CD4-positive, alpha-beta T cell treated with Interleukin-2 at 100 ng/mL for 4 hours (primary cell): ENCODE measurements at regions not wholly inside any gene's neighbourhood (a gene's known extent, or its start where the extent isn't known, plus 50 kb on each side); places are given as distances from the start of the nearest gene placed in this dataset.
"Not testable (repeated sequence)": the region's sequence is repeated elsewhere in the genome, so short reads cannot be mapped to it uniquely, and the experiment has no call there.

Source experiments
- DNase-seq: peaks from one replicate; pipeline ENCODE4 v3.0.0-alpha.2; 2020; ENCODE audit warnings: low spot score

DNA sequence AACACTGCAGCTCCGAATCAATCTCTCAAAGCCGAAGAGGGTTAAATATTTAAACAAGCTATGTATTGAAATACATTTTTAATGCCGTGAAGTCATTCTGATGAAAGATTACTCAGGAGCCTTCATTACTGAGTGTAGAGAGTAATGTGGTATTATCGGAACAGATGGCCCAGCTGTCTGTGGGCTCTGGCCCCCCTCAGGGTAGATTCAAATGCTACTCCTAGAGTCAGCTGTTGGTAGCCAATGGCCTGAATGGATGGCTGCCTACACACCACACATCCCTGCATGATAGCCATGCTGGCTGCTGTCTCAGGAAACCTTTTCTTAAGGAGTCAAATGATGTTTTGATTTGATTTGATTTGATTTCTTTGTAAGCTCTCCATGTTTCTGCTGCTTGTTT is 732.3 kb upstream of the CELF4 start:
- DNase-seq, result no peak

- no peak for DNase-seq
These were observed 724.6 kb upstream of the CELF4 start for GRCh38 chr18:38290229-38290628.

DNA sequence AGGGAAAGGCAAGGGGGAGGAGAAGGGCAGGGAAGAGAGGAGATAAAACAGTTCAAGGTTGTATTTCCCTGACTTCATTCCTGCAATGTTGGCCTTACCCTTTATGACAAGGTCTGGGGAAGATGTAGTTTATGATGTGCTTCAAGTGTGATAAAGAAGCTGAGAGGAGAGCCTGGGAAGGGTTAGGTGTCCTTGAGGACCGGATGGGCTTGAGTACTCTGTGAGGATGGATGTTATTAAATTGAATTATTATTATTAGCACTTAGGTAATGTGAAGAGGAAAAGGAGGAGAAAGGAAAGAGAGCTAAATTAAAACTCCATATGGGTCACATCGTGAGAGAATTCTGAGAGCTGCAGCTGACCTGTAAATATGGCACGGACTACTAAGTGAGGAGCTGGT is 719.4 kb upstream of the CELF4 start:
- no peak for DNase-seq

- DNase-seq, result no peak
These were observed 697.5 kb upstream of the CELF4 start for GRCh38 chr18:38263066-38263465.

- DNase-seq, result no peak
These were observed 697.1 kb upstream of the CELF4 start for GRCh38 chr18:38262661-38263060.

GRCh38 chr18:38257661-38258060 is 692.1 kb upstream of the CELF4 start:
- no peak for DNase-seq

DNA sequence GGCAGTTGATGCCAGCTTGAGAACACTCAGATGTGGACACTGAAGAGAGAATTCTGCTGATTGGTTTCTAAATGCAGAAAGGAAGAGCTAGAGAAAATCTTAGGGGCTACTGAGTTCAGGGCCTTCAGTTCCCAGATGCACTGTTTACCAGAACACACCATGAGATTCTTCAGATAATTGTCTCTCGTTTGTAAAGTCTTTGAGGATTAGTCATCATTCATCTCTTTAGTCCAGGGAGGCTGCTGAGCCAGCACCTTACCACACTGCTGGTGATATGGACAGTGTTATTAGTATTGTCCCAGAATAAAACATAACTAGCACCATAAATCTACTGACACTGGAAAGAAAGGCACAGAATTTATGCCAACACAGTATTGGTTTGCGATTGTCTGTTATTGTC is 690.8 kb upstream of the CELF4 start:
- no peak for DNase-seq

DNA sequence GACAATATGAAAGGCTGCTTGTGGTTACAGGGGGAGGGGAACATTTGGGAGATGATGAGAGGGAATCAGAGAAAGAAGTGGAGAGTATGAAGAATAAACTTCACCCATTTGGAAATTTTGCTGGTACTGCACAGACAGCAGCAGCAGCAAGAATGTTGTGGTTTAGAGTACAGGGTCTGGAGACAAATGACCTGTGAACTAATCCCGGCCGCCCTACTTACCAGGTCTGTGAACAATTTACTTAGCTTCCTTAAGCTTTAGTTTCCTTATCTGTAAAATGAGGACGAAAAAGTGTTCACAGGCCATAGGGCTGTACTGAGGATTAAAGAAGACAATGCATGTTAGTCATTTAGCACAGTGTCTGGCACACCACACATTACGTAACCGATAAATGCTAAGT is 685.4 kb upstream of the CELF4 start:
- DNase-seq, result no peak

GRCh38 chr18:38244480-38244879 is 678.9 kb upstream of the CELF4 start:
- no peak for DNase-seq

- no peak for DNase-seq
These were observed 677.7 kb upstream of the CELF4 start for GRCh38 chr18:38243291-38243690.

DNA sequence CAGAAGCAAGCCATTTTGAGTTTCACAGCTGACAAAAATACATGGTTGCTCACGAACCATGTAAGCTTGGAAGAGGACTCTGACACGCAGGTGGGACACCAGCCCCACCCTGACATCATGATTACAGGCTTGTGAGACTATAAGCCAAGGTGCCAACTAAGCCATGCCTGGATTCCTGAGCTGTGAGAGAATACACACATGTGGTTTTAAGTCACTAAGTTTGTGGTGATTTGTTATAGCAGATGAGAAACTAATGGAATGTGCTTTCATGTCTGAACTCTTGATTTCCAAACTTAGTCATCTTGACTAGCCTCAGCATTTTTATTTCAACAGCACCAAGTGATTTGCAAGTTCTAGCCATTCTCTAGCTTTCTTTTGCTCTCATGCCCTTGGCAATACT is 676.1 kb upstream of the CELF4 start:
- DNase-seq, result no peak

DNA sequence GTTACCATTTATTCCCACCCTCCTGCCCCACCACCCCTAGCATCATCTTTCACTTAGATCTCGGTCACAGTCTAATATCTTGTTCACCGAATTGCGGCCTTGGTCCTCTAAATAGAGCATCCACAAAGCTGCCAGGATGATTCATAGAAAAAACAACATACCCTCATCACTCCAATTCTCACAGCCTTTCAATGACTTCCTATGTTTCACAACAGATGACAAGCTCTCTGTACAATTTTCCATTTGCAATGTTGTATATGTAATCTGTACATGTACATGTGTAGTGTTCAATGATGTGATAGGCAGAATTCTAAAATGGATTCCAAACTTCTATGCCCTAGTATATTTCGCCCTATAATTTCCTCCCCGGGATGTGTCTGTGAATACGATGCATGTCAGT is 675.6 kb upstream of the CELF4 start:
- DNase-seq, result no peak

- no peak for DNase-seq
These were observed 674.0 kb upstream of the CELF4 start for GRCh38 chr18:38239606-38240005.

GRCh38 chr18:38237796-38238195 is 672.2 kb upstream of the CELF4 start:
- DNase-seq, result no peak

- no peak for DNase-seq
These were observed 656.0 kb upstream of the CELF4 start for GRCh38 chr18:38221476-38222100.

DNA sequence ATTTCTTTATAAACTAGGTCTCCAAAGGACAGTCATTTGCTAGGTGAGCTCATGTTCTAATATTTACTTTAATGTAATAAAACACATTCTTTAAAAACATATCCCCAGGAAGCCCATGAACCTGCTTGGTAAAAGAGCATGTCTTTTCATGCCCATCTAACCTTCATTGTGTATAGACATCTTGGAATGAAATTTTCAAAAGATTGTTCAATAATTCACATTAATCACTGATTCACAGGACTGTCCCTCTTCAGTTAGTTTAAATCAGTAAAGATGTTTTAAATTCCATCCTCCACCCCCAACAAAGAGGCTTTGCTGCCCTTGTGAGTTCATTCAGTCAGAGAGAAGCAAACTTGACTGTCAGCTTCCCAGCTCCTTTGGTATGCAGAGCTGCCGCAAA is 633.4 kb upstream of the CELF4 start:
- no peak for DNase-seq

DNA sequence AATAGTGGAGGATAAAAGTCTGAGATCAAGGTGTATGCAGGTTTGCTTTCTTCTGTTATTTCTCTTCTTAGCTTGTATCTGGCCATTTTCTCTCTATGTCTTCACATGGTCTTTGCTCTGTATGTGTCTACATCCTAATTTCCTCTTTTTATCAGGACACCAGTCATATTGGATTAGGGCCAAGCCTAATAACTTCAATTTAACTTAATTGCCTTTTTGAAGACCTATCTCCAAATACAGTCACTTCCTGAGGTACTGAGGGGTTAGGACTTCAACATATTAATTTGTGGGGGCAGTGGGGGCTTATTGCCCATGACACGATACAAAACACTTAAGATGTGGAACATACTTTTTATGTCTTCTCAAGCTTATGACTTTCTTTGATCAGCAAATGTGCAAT is 632.9 kb upstream of the CELF4 start:
- no peak for DNase-seq

DNA sequence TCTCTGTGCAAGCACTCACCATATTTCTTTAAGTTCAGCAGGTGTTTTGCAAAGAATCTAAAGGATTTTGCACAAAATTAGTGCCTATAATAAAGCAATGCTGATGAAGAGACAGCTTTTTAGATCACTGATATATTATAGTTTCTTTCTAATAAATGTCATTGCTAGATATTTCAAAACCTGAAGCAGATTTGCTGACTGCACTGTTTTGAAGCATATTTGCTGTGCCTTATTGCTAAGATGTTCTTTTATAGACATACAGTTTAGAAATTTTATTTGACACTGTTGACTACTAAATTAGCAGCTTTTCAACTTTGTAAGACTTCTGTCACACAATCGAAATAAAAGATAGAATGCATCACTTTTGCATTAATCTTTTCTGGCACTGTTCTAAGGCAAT is 620.9 kb upstream of the CELF4 start:
- DNase-seq, result no peak

DNA sequence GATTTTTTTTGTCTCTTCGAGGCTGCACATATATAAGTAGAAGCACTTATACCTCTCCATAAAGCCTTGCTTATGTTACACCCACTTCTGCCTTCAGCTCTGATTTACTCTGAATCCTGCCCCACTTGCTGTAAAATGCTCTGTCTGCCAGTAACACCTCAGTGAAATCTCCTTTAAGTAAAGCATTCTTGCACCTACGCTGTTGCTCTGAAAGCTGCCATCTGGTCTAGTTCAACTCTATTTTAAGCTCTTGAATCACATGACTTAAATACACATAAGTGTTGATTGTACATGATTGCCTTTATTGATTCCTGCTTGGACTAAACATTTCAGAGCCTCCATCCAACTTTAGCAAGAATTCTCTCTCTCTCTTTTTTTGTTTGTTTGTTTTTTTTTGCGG is 609.0 kb upstream of the CELF4 start:
- no peak for DNase-seq

- DNase-seq, result no peak
These were observed 608.6 kb upstream of the CELF4 start for GRCh38 chr18:38174173-38174572.

GRCh38 chr18:38170845-38171244 is 605.2 kb upstream of the CELF4 start:
- DNase-seq, result no peak

DNA sequence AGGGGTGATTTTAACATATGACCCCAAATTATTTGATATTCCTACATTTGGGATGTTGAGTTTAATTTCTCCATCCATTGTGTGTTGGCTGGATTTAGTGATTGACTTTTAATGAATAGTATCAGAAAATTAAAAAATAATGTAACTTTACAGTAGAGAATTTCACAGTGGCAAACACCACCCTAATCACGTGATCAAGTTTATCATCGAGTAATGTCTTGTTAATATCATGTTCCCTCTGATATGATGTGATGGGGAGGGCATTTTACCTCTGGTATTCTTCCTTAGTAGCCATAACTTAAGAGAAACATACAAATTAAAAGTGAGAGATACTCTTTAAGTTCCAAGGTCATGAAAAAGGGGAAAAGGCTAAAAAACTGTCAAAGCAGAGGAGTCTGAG is 602.0 kb upstream of the CELF4 start:
- no peak for DNase-seq

- not testable (repeated sequence) for DNase-seq
These were observed 587.5 kb upstream of the CELF4 start for GRCh38 chr18:38153116-38153515.

DNA sequence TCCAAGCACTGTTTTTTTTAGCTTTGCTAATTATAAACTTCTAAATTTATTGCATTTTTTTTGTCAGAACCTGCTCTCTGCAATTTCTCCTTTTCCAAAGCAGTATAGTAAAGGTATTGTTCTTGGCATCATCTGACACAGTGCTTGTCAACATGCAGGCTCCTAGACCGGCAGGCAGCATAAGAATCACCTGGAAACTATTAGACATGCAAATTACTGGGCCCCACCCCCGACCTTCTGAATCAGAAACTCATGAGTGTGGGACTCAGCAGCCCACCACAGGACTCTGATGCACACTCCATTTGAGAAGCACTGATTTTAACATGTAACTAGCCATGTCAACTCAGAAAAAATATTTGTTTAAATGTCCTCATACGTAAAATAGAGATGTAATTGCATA is 551.1 kb upstream of the CELF4 start:
- DNase-seq, result no peak

DNA sequence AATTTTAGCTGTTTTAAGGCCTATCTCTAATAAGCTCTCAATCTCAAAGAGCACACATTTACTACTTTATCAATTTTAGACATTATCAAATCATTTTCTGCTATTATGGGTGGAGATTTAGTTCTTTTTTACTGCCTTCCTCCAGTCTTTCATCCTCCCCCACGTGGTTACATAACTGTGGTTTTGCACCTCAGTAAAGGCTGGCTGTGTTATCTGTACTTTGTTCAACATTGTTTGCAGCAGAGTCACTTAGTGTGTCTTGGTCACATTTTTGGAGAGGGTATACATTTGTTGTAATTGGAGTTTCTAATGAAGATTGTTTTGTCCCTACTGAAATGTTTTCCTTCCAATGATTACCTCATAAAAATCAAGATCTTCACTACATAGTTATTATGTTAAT is 549.6 kb upstream of the CELF4 start:
- no peak for DNase-seq
